ENCODE measurements at regions not wholly inside any gene's neighbourhood (a gene's known extent, or its start where the extent isn't known, plus 50 kb on each side); places are given as distances from the start of the nearest gene placed in this dataset.
"Not testable (repeated sequence)": the region's sequence is repeated elsewhere in the genome, so short reads cannot be mapped to it uniquely, and the experiment has no call there.

DNA sequence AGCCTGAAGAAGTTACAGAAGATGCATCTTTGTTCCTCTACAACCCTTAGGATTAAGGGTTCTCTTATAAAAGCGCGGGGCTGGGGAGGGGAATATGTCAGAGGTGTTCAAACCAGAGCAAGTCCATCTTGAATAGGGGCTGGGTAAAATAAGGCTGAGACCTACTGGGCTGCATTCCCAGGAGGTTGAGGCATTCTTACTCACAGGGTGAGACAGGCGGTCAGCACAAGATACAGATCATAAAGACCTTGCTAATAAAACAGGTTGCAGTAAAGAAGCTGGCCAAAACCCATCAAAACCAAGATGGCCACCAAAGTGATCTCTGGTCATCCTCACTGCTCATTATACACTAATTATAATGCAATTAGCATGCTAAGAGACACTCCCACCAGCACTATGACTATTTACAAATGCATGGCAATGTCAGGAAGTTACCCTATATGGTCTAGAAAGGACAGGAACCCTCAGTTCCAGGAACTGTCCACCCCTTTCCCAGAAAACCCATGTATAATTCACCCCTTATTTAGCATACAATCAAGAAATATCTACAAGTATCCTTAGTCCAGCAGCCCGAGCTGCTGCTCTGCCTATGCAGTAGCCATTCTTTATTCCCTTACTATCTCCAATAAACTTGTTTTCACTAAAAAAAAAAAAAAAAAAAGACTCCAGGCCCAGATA is 108.1 kb upstream of the FOXN3 start:
- intact Hi-C loops (cut with DNase I), result no loop called here
- ATAC-seq, result no peak
- DNase-seq (ENCODE audit: missing footprints), result no peak

DNA sequence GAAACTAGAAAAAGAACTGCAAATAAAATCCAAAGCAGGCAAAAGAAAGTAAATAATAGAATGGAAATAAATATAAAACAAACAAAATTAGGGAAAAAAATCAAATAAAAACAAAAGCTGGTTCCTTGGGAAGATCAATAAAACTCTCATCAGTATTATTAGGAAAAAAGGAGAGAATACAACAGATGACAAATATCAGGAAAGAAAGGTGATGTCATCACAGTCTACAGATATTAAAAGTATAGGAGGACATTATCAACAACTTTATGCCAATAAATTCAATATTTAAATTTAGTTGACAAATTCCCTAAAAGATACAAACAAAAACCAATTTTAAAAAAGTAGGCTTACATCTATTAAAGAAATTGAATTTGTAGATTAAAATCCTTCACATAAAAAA is 107.4 kb upstream of the FOXN3 start:
- DNase-seq (ENCODE audit: missing footprints) (no peak), ATAC-seq (no peak)
- intact Hi-C loops (cut with DNase I), result no loop called here

DNA sequence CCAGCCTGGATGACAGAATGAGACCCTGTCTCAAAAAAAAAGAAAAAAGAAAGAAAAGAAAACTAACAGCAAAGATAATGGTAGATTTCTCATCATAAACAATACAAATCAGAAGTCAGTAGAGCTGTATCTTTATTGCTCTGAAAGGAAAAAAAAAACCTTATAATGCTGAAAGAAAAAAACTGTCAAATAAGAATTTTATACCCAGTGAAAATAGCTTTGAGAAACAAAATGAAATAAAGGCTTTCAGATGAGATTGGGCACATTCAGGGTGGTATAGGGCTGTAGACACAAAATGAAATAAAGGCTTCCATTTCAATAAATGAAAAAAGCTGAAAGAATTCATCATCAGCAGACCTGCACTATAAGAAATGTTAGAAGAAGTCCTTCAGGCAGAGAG is 105.0 kb upstream of the FOXN3 start:
- no peak for DNase-seq (ENCODE audit: missing footprints)
- intact Hi-C loops (cut with DNase I), result no loop called here
- ATAC-seq, result no peak

DNA sequence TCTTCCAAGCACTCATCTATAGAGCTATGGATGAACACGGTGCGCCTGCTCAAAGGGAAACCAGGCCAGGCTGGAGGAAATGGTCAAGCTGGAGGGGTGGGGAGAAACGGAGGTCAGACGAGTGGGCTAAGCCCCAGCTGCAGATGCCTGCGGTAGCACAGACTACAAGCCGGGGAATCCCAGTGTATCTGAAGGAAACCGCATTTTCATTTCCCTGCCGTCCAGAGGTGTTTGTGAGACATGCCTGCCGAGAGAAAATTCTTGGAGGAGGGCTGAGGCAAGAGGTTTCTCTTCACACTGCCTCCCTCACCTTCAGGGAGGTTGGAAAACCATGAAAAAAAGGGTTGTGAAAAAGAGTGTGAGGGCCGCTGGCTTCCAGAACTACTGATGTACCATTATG is 102.0 kb upstream of the FOXN3 start:
- ATAC-seq (no peak), DNase-seq (ENCODE audit: missing footprints) (no peak)
- intact Hi-C loops (cut with DNase I), result no loop called here

DNA sequence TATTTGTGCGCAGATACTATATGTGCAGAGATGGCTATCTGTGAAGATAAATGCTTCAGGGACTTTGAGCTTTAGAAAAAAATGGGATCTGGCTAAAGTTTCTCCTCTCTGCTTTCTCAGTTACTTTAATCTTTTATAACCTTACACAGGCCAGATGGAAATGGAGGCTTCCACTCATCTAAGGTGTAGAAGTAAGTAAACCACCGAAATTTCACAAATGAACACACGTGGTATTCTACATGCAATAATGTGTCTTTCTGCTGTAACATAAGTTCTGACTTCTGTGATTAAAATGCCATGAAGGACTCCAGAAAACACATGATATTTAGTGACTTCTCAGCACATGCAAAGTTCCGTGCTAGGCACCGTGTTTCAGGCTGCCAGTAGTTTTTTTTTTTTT is 99.1 kb upstream of the FOXN3 start:
- intact Hi-C loops (cut with DNase I), result no loop called here

DNA sequence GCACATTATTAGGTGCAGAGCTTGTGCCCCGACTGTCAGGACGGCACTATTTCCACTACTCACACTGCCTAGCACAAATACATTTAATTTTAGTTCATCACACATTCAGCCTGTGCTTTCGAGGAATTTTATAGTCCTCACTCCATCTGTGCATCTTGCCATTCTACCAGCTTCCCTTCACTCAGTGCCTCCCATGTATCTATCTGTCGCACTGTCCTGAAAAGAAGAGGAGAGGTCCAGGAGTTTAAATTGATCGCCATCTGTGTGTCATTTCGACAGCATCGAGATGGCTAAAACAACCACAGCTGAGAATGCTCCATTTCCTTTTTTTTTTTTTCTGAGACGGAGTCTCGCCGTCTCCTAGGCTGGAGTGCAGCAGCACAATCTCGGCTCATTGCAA is 97.6 kb upstream of the FOXN3 start:
- DNase-seq (ENCODE audit: missing footprints), result no peak
- no peak for ATAC-seq
- intact Hi-C loops (cut with DNase I), result no loop called here

More for the DNA sequence above, 99.1 kb upstream of the FOXN3 start:
- DNase-seq (ENCODE audit: missing footprints), result no peak
- no peak for ATAC-seq

DNA sequence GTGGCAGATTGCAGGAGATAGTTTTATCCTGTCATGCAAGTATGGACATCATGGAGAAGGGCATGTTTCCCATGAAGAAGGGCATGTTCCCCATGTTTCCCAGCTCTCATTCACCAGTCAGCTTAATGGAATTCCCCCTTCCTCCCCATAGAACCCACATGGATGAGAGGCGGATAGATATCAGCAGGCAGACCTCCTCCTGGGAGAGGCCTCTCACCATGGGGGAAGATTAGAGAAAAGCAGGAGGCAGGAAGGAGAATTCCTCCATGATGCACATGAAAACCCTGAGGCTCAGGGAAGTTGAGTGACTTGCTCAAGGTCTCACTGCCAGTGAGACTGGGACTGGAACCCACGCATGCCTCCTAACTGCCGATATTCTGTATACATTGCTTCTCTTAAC is 92.9 kb upstream of the FOXN3 start:
- no peak for DNase-seq (ENCODE audit: missing footprints)
- ATAC-seq, result no peak
- intact Hi-C loops (cut with DNase I), result no loop called here

DNA sequence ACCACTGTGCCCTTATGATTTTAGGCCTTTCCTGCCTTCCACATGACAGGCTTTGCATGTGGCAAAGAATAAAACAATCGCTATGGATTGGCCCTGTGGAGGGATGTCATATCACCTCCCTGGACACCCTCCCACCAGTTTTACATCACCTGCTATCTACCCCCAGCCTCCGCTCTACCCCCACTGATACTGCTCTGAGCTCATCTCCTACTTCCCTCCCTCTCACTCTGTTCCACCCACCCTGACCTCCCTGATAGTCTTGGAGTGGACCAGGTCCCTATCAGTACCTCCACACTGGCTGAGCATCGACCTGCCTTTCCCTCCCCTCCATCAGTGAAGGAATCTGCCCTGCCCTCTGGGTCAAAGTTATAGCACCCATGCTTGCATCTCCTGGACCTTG is 91.8 kb upstream of the FOXN3 start:
- ATAC-seq, result no peak
- no peak for DNase-seq (ENCODE audit: missing footprints)
- intact Hi-C loops (cut with DNase I), result no loop called here

DNA sequence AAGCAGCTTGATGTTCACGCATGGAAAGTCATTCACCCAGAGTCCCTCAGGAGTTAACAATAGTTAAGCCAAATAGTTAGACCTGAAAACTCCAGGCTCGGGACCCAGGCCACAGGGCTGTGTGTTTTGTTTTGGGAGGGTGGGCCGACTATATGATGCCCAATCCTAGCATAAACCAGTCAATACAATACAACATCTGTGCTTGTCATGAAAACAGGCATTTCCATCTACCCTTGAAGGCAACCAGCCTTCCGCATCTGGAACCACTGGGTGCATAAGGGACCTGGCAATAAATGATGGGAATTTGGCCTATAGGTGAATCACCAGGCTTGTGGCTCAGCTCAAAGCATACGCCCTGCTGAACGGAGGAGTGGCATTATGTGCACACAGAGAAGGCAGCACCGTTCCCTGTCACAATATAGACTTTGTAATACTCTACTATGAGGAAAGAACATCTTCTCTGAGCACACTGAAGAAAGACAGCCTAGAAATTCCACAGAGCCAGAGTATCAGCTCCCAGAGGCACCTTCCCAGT is 91.0 kb upstream of the FOXN3 start:
- DNase-seq (ENCODE audit: missing footprints), result no peak
- intact Hi-C loops (cut with DNase I), result no loop called here
- ATAC-seq, result no peak

DNA sequence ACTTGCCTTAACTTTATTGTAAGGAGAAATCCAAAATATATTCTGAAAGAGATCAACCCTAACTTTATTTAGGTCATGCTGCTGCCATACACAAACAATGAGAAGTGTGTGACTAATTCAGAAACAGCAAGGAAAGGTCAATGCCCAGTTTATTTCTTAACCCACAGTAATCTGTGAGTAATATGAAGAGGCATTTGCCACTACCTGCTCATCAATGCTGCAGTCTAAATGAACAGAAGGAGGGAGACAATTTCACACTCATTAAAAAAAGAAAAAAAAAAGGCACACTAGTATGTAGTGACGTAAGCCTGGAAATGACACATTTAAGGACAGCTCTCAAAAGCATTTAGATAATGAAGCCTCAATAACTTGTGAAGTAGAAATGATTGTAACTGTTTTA is 90.5 kb upstream of the FOXN3 start:
- intact Hi-C loops (cut with DNase I), result no loop called here
- DNase-seq (ENCODE audit: missing footprints) (no peak), ATAC-seq (no peak)

DNA sequence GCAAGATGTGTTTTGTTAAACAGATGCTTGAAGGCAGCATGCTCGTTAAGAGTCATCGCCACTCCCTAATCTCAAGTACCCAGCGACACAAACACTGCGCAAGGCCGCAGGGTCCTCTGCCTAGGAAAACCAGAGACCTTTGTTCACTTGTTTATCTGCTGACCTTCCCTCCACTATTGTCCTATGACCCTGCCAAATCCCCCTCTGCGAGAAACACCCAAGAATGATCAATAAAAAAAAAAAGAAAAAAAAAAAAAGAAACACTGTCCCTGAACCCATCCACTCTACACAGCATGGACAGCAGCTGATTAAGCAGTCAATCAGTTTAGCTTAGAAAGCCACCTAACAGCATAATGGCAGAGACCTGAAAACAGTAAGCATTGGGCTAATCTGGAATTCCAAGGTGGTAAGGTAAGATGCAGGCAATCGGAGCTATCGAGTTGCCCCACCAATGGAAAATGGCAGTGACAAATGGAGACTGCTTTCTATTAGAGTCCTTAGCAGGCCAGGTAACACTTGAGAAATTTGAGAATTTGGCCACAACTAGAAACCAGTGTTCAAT is 89.9 kb upstream of the FOXN3 start:
- ATAC-seq; intact Hi-C loops (cut with DNase I); DNase-seq (ENCODE audit: missing footprints): not testable (repeated sequence)

DNA sequence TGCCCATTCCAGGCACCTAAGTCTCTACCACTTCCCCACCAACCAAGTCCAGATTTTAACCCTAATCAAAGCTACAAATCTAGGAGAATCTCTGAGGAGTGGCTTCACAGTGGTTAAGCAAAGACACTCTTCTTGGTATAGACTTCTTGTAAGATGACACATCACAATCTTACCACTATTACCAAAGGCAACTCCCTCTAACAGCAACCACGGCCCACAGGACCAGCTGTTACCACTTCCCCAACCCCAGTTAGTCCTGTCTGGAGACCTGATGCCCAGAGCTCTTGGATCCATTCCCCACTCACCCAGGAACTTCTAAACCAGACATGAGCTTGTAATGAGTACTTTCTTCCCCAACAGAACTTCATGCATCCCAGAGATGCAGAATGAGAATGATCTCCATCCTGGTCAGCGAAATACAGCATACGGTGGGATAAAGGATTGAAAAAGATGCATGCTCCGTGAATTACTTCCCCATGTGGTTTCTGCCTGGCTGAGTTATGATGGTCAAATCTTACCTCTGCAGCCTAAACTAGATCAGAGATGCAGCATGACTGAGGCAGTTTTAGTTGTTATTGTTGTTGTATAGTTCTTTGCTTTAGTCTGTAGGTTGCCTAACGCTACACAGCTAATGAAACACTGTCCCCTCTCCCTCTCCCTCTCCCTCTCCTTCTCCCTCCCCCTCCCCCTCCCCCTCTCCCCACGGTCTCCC is 87.7 kb upstream of the FOXN3 start:
- peak; percentile 30 for ATAC-seq
- DNase-seq (ENCODE audit: missing footprints), result no peak
- intact Hi-C loops (cut with DNase I), result no loop called here

DNA sequence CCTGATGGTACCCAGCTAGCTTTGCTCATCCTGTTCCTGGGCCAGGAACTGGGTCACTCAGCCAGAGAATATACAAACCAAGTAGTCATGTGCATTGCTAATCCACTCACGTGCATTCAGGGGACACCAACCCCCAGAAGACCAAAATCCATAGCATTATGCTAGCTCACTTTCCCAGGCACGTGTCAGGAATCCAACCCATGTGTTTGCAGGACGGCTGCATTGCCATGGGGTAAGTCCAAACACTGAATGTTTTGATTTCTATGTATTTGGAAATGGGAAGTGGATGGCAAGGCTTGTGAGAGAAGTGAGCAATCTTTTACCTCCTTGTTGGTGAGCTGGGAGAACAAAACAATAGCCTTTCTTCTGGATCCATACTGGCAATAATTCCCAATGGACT is 87.1 kb upstream of the FOXN3 start:
- intact Hi-C loops (cut with DNase I), result no loop called here
- ATAC-seq, result peak; percentile 24

DNA sequence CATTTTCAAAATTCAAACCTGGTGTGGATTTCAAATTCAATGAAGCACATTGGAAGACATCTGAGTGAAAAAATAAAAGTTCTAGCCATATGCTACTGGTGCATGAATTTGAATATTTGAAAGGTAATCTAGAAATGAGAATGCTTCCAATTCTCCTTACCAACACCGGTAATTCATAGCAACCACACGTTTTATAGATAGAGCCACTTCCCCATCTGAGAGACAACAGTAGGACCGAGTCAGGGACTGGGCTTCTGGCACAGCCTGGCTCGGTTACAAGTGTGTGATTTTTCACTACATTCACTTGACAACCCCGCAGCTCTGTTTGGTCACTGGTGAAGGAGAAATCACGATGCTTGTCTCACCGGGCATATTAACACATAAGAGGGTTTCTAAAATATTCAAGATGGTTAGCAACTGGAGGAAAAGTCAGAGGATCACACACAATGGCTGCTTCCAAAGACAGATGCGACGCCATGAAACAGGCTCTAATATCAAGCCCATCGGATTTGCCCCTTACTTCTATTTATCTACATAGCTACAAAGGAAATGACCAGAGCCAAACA is 86.5 kb upstream of the FOXN3 start:
- no peak for ATAC-seq
- intact Hi-C loops (cut with DNase I), result no loop called here
- DNase-seq (ENCODE audit: missing footprints), result no peak

More for the DNA sequence above, 87.1 kb upstream of the FOXN3 start:
- DNase-seq (ENCODE audit: missing footprints), result no peak

DNA sequence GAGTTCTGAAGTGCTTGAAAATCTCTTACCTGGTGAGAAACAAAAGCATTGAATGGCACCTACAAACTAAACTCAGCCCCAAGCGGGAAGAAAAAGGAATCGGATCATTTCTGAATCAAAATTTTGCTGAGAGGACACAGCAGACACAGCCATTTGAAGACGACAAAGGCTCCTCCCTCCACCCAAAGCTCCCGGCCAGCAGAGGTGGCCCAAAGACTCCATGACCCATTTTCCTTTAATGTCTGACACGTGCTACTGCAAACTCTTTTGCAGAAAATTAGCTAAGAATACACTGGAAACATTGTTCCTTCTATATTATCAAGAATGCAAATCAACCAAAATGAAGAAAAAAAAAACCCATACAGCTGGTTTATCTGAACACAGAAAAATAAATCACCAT is 85.9 kb upstream of the FOXN3 start:
- ATAC-seq, result no peak

DNA sequence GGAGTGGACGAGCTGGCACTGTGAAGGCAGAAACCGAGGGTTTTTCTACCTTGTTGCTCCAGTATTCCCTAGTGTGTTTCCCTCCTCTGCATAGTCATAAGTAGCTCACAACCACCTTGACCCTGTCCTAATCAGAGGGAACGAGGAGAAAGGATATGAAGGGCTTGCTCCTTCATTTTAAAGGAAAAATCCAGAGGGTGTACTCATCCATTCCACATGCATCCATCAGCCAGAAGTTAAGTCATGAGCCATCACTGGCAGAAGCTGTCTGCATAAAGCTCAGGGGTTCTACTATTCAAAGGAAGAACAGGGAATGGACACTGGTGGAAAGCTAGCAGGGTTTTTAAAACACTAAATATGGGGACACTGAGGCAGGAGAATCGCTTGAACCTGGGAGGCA is 84.3 kb upstream of the FOXN3 start:
- DNase-seq (ENCODE audit: missing footprints) (no peak), ATAC-seq (no peak)
- intact Hi-C loops (cut with DNase I), result no loop called here

More for the DNA sequence above, 85.9 kb upstream of the FOXN3 start:
- no peak for DNase-seq (ENCODE audit: missing footprints)
- intact Hi-C loops (cut with DNase I), result no loop called here

DNA sequence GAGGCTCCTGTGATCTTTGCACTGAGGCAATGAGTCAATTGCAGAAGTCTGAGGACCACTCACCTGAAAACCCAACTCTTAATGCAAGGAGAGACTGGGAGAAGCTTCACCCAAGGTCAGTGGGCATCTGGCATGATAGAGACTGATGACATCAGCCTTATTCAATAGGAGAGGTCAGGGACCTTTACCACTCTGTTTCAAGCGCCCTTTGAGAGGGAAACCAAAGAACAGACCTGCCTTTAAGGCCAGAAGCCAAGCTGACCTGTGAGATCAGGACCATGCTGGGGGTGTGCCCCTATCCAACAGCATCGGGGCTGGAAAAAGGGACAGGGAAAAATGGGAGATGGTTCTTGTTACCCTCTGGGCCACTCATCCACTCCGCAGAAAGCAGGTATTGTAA is 83.3 kb upstream of the FOXN3 start:
- DNase-seq (ENCODE audit: missing footprints), result no peak
- intact Hi-C loops (cut with DNase I), result no loop called here
- no peak for ATAC-seq

DNA sequence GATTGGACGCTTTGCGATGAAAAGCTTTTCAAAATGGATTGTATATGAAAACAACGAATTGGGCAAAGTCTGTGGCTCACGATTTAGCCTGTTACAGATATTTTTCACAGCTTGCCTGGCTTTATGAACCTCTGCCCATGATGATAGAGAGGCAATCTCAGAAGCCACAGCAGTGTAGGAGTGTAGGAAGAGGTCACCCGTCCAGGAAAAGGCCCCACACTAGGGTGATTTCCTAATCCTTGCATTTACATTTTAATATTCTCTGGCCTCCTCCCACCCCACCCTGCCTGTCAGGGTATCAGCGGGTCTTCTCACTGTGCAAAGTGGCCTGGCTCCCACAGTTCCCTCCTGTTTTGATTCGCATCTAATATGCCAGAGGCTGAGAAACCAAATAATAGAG is 81.8 kb upstream of the FOXN3 start:
- no peak for ATAC-seq
- intact Hi-C loops (cut with DNase I), result no loop called here
- DNase-seq (ENCODE audit: missing footprints), result no peak

DNA sequence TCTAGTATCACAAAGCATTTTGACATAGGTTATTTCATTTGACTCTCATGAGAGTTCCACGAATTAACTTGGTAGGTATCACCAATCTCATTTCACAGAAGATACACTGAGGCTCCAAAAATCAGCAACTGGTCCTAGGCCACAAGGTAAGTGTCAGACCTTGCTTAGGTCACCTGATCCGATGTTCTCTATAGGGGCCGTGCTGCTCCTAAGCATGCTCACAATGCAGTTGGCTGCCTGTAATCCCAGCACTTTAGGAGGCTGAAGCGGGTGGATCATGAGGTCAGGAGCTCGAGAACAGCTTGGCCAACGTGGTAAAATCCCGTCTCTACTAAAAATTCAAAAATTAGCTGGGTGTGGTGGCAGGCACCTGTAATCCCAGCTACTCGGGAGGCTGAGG is 78.7 kb upstream of the FOXN3 start:
- intact Hi-C loops (cut with DNase I), result no loop called here
- ATAC-seq, result no peak
- no peak for DNase-seq (ENCODE audit: missing footprints)

Measured in Right ventricle myocardium inferior (tissue), 1 donor.